Skeletal muscle cell (primary cell): ENCODE measurements at regions not wholly inside any gene's neighbourhood (a gene's known extent, or its start where the extent isn't known, plus 50 kb on each side); places are given as distances from the start of the nearest gene placed in this dataset.

ENCODE experiments used
- DNase-seq: peaks from one replicate; pipeline ENCODE4 v3.0.0-alpha.2; 2010; ENCODE audit warnings: low read depth
- H3K4me3 ChIP-seq: 2 replicates; pipeline ENCODE4 v1.5.1; 2011; ENCODE audit warnings: low read depth, mild to moderate bottlenecking, control low read depth, low read length, moderate library complexity

GRCh38 chr7:46421441-46422230, 500.6 kb upstream of the IGFBP3 start:
- no peak overlapping the region for H3K4me3 ChIP-seq
- no peak for DNase-seq

DNA sequence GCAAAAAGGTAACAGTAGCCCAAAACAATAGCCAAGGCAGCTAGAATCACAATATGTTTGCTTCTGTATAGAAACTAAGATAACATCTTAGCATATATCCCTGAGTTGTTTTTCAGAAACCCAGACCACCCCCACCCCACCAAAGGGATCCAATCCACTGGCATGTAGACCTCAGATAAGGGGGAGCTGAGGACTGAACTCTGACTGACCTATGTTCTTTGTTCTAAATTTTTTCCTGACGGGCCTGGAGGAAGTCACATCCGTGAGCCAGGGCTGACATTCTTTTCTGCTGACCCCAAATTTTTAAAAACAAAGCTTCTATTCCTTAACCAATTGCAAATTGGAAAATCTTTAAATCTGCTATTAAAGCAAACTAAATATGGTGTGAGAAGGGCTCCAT, 493.9 kb upstream of the IGFBP3 start:
- no peak overlapping the region for H3K4me3 ChIP-seq
- DNase-seq: no peak

GRCh38 chr7:46411236-46411635, 490.2 kb upstream of the IGFBP3 start:
- no peak overlapping the region for H3K4me3 ChIP-seq
- DNase-seq: no peak

DNA sequence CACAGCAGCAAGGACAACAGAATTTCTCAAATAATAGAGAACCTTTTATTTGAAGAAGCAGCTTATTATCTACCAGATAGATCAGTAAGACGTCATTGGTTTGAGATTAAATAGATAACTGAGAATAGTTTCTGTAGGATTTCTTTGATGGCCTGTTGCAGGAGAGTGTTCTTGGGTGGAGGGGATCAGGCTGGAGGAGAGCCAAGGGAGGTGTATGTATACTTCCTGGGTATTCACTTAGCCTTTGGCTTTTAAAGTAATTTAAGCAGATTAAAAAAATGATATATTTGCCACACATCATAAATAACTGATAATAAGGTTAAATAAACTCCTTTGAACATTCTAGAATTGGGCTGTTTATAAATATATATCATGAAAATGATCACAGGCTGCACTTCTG, 486.1 kb upstream of the IGFBP3 start:
- H3K4me3 ChIP-seq: no peak overlapping the region
- no peak for DNase-seq

DNA sequence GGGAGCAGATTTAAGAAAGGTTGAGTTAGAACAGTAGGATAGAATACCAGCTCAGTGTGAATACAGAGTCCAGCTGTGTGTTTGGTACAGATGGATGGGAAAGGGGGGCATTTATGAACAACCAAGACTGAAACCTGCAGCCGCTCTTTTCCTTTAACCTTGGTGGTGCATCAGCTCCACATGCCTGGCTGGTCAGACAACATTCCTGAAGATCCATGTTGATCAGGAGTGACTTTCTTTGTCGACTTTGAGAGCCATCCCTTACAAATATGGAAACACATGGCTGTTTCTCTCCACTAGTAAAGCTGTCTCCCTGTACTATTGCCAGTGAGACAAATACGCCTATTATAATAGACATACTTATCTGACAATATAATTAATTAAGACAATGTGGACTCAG, 476.5 kb upstream of the IGFBP3 start:
- H3K4me3 ChIP-seq: no peak overlapping the region
- DNase-seq: no peak

DNA sequence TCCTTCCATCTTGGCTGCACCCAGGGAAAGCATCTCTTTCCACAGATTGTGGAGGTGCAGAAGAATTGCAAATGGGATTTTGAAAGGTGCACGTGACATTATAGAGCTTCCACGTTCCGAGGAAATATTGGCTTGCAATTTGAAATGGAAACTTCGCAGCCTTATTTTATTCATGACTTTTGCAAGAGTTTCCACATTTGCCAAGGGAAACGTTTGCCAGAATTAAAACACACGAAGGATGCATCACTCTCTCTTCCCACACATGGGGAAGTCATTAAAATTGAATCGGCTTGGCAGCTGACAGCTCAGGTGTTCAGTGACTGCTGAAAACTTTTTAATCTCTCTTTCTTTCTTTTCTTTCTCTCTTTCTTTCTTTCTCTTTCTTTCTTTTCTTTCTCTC, 475.4 kb upstream of the IGFBP3 start:
- no peak for DNase-seq
- H3K4me3 ChIP-seq: no peak overlapping the region

DNA sequence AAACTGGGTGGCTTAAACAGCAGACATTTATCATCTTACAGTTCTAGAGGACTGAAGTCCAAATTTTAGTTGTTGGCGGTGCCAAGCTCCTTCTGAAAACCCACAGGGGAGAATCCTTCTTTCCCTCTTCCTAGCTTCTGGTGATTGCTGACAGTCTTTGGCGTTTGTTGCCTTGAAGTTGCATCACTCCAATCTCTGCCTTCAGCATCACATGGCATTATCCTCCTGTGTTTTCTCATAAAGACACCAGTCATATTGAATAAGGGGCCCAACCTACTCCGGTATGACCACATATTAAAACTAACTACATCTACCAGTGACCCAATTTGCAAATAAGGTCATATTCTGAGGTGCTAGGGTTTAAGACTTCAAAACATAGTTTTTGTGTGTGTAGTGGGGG, 472.1 kb upstream of the IGFBP3 start:
- DNase-seq: no peak
- no peak overlapping the region for H3K4me3 ChIP-seq

DNA sequence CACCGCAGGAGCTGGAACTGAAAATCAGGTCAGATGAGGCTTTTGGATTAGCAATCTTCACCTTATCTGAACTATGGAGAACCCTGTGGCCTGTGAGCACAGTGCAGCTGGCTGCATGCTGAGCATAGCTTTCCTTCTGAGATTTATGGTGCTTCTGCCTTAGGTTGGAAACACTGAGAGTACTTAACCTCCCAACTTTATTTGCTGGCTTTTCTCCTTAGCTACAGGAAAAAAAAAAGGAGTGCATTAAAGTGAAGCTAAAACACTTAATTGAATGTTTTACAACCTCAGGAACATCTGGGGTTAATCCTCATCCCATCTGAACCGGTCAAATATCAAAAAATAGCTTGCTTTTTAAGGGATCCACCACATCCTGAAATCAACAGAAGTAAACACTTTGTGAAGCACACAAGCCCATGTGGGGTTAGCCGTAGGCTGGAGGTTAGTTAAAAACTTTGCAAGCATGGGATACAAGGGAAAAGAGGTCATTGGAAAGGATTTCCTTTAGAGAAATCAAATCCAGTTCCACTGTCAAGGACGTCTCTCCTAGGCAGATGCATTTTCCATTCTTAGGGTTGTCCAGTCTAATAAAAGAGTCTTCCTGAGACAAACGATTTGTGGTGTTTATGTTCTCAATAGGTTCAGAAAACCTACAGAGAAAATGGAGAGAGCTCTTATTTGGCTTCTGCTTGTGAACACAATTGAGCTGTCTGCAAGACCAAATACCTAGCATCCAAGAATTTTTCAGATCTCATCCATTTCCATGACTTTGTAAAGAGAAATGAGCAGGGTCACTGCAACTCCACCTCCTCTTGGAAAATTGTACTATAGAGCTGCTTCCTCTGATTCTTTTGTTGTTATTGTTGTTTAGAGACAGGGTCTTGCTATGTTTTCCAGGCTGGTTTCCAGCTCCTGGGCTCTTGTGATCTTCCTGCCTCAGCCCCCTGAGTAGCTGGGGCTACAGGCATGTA, 470.4 kb upstream of the IGFBP3 start:
- DNase-seq: no peak

DNA sequence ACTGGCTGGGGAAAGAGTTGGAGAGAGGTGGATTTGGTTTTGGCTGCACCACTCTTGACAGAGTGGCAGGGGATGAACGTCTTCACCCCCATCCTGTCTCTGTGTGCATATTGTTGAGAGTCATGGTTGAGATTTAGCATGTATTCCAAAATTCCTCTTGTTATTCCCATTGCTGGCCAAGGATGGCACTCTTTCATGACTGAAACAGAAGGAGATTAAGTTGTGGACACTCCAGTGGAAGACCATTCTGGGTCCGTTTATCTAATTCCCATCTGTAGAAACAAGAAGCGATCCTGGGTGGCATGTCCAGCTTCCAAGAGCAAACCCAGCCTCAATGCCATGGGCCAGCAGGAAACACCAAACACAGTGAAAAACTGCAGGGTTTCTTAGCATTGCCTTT, 469.0 kb upstream of the IGFBP3 start:
- no peak overlapping the region for H3K4me3 ChIP-seq
- no peak for DNase-seq

More for the DNA sequence above, 470.4 kb upstream of the IGFBP3 start:
- no peak overlapping the region for H3K4me3 ChIP-seq

DNA sequence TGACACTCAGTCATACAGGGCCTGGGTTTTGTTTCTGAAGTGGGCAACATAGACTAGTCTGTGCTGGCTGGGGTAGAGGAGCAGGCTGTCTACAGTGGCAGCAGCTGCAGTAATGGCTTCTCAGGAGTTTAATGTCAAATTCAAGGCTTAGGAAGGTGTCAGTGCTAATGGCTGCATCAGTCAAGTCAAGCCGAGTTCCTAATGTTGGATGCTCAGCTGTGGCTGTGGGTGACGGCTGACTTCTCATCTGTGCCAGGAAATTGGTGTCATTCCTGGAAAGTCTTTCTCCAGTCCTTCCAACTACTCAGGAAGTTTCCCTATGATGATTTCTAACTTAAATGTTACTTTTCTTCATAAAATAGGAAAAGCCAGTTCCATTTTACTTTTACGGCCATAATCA, 468.1 kb upstream of the IGFBP3 start:
- DNase-seq: no peak

GRCh38 chr7:46387646-46388045, 466.6 kb upstream of the IGFBP3 start:
- peak; percentile 53 for DNase-seq
- H3K4me3 ChIP-seq: no peak overlapping the region

More for the DNA sequence above, 468.1 kb upstream of the IGFBP3 start:
- no peak overlapping the region for H3K4me3 ChIP-seq

- H3K4me3 ChIP-seq: no peak overlapping the region
- DNase-seq: peak; percentile 56
Measured at GRCh38 chr7:46386428-46387399, 465.6 kb upstream of the IGFBP3 start.

DNA sequence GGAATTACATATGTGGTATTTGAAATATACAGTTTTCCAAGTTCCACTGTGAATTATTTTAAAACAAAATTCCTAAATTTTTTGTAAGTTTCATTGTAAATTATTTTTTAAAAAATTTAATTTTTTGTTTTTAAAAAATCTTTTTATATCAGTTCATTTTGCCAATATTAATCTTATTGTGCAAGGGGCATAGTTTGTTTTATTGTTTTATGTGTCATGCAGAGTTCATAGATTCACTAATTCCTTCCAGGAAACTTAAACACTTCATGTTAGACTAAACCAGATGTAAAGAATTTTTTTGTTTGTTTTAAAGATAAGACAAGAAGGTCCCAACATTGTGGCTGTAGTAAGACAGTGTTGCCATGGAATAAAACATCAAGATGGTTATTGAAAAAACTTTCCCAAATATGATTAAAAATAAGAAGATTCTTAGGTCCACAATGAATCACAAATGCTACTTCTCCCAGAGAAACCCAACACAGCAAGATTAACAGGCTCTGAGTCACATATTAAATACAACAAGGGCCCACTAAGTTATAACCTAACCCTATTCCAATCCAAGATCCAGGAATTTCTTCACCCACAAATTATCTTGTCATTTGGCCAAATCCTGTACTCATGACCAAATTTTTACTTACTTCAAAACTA, 464.7 kb upstream of the IGFBP3 start:
- DNase-seq: peak; percentile 89

DNA sequence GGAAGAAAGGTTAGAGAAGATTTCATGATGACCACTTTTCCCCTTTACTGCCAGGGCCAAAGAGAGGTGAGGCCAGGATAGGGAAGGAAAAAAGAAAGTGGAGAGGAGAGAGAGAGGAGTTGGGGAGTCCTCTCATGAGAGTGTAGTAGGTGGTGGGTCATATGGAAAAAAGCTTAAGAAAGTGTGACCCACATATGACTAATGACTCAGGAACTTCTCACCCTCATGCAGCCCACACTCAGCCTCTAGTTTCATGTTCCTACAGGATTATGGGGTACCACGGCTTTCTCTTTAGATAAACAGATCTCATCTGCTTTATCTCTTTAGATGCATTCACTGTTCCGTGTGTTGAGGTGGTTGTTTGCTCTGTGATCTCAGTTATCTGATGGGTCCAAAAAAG, 462.5 kb upstream of the IGFBP3 start:
- no peak overlapping the region for H3K4me3 ChIP-seq
- peak; percentile 62 for DNase-seq

More for the DNA sequence above, 464.7 kb upstream of the IGFBP3 start:
- no peak overlapping the region for H3K4me3 ChIP-seq

DNA sequence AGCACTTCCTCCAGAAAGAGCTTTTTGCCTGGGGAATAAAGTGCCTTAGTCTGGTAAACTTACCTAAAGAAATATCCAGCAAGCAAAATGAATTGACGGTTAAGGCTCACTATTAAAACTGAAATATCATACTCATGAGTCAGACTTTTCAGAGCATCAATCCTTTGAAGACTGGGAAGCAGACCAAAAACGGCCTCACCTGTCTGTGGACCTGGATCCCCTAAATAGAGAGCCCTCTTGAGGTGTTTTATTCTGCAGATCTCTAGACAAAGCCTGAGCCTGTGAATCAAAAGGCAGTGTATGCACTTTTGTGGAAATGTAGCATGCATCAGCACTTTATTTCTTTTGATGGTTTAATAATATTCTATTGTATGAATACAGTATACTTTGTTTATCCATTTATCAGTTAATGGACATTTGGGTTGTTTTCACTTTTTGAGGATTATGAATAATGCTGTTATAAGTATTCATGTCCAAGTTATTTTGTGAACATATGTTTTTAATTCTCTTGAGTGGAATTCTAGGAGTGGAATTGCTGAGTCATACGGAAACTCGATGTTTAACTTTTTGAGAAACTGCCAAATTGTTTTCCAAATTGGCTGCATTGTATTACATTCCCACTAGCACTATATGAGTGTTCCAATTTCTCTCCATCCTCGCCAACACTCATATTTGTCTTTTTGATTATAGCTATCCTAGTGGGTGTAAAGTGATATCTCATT, 449.0 kb upstream of the IGFBP3 start:
- H3K4me3 ChIP-seq: no peak overlapping the region

GRCh38 chr7:46368871-46369270, 447.8 kb upstream of the IGFBP3 start:
- H3K4me3 ChIP-seq: no peak overlapping the region
- no peak for DNase-seq

More for the DNA sequence above, 449.0 kb upstream of the IGFBP3 start:
- peak; percentile 73 for DNase-seq

GRCh38 chr7:46366526-46366925, 445.5 kb upstream of the IGFBP3 start:
- DNase-seq: no peak
- H3K4me3 ChIP-seq: no peak overlapping the region

DNA sequence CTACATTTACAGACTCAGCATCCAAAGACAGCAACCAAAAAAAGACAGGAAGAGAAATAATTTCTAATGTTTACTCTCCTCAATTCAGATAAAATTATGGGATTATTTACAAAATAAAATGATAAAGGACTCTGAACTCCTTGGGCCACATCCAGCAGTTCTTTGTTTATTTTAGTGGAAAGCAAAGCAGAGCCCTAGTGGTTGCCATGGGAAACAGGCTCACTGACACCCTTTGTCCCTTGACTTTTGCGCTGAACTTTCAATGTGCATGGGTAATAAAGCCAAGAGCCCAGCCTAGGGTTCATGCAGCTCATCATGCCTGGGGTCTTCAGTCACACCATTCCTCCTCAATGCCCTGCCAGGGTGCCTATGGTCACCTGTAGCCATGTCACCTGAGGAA, 442.6 kb upstream of the IGFBP3 start:
- H3K4me3 ChIP-seq: no peak overlapping the region
- DNase-seq: no peak
